Glomerular visceral epithelial cell (primary cell): ENCODE measurements at regions not wholly inside any gene's neighbourhood (a gene's known extent, or its start where the extent isn't known, plus 50 kb on each side); places are given as distances from the start of the nearest gene placed in this dataset.

Source experiments
- DNase-seq: peaks from one replicate; pipeline ENCODE4 v3.0.0-alpha.2; 2016; ENCODE audit errors: extremely low spot score

DNA sequence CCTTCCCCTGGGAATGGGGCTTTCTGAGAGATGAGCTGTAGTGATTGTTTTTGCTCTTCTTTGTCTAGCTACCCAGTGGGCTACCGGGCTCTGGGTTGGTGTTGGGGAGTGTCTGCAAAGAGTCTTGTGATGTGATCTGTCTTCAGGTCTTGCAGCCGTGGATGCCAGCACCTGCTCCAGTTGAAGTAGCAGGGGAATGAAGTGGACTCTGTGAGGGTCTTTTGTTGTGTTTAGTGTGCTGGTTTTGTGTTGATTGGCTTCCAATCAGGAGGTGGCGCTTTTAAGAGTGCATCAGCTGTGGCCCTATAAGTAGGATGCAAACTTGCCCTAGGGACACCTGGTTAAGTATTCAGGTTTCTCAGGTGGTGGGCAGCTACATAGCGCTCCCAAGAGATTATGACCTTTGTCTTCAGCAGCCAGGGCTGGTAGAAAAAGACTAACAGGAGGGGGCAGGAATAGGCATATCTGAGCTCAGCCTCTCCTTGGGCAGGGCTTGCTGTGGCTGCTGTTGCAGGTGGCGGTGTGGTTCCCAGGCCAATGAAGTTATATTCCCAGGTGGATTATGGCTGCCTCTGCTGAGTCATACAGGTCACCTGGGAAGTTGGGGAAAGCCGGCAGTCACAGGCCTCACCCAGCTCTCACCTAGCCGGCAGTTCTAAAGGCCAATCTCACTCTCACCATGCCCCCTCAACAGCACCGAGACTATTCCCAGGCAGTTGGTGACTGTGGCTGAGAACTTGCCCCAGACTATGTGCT is 315.7 kb upstream of the C11orf87 start:
- no peak for DNase-seq

GRCh38 chr11:109109150-109109549 is 312.8 kb upstream of the C11orf87 start:
- DNase-seq = no peak

GRCh38 chr11:109109571-109110315 is 312.2 kb upstream of the C11orf87 start:
- DNase-seq = no peak

DNA sequence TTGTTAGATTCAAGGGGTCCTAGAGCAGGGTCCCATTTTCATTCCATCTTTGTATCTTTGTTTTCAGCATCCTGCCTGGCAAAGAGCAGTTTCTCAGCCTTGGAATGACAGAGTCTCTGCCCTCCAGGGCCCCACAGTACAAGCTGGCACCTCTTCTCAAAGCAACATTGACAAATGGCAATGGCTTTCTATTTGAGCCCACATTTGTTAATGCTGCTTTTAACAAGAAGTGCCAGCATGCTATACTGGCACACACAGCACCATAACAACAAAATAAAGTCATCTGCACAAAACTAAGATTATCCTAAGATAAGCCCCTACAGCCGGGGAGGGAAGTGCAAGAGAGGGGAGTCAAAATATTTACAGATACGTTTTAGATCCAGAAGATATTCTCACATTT is 309.7 kb upstream of the C11orf87 start:
- no peak for DNase-seq

DNA sequence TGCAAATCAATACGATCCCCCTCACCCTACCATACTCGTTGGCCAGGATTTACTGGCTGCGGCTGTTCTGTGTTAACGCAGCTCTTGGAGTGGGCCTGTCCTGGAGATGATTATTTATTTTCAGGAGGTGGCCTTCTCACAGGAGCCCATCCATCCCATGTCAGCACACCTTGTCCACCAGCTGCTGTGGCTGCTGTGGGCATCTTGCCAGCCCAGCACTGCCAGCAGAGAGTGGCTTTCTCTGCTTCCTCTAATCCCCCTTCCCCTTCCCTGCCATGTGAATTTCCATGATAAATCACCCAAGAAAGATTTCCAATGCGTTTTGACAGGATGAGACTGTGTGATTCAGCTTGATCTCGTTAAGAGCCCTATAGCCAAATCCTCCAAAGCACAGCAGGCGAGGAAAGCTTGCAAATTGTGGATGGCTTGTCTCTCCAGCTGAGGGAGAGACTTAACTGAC is 309.1 kb upstream of the C11orf87 start:
- DNase-seq = no peak

DNA sequence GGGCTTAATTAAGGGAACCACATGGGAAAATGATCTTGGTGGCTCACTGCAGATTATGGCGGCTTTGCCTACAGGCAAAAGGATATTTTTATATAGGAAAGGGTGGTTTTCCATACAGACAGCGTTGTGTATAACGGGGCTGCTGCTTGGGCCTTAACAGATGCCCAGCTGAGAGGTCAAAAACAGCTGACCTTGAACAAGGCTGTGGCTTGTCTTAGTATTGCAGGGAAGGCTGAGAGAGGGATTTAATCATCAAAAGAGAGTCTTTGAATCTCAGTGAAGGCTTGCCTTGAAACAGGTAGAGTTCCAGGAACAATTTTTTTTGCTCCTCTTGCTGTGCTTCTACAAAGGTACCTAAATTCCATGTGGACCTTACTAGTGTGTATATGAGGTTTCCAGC is 301.6 kb upstream of the C11orf87 start:
- DNase-seq = no peak

DNA sequence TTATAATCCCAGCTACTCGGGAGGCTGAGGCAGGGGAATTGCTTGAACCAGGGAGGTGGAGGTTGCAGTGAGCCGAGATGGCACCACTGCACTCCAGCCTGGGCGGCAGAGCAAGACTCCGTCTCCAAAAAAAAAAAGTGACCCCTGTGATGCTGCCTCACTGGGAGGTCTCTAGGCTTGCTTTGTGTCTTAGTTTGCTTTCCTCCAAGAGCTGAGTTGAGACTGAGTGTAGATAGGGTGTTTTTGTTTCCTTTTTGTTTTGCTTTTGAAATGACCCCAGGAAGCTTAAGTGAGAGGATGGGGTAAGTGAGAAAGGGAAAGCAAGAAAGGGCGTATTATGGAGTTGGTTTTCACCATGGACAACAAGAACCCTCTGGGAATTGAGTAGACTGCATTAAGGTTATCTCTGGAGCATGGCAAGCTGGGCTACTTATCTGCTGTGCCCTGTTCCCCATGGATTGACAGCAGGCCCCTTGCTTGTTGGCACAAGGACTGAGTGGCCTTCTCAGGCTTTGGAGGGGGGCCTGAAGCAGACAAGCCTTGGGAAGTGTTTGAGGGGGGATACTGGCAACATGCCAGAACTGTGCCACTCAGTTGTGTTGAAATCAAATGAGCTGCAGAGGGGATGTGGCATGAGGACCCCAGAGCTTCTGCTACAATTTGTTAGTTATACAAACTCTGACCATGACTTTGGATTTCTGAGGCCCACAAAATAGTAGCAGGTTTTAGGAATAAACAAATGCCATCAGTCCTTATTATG is 300.6 kb upstream of the C11orf87 start:
- no peak for DNase-seq

DNA sequence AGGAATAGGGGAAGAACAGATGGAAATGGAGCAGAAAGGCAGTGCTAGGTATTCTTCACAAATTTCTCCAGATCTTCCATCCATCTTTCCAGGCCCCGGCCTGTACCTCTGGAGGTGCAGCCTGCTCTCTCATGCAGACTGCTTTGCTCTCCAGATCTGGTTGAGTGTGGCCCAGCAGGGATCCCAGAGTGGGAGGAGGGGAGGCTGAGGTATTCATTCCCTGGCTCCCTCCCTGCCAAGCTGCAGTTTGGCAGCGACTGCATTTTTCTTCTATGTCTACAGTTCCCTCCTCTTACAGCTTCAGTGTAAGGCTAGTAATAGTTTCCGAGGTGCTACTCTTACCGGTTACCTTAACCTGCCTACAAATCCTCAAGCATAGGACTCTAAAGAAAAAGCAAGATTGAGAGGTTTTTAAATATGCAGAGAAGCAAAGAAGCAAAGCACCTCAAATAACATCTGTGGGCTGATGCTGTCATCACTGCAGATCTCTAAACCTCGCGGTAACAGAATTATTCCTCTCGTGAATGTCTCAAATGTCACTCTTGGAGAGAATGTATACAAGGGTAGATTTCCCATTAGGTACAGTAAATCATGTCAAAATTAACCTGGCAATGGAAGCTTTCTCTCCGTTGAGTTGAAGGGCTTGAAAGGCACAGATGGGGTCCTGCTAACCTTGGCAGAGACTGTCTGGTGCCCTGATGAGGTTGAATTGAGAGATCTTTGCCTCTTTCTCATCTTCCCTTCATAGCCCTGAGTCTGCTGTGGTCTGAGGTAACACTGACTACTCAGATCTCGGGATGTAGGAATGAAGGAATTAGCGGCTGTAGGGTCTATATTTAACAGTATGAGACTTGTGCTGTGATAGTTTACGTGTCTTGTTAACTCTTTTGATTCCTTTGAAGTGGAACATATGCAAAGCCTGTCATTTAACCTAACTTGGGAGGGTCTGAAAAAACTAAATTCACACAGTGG is 297.9 kb upstream of the C11orf87 start:
- DNase-seq = no peak

DNA sequence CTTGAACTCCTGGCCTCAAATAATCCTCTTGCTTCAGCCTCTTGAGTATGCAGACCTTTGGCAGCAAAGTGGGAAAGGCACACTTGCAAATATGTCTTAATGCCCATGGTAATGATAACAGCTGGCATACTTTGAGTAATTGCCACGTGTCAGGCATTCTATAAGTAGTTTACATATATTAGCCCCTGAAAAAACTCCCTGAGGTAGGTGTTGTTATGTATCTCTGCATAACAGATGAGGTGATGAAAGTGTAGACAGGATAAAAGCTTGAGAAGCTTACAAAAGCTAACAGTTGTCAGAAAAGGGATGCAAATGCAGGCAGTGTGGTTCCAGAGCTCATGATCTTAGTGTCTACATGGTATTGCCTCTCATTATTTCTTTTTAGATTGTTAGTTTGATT is 291.1 kb upstream of the C11orf87 start:
- DNase-seq = no peak

DNA sequence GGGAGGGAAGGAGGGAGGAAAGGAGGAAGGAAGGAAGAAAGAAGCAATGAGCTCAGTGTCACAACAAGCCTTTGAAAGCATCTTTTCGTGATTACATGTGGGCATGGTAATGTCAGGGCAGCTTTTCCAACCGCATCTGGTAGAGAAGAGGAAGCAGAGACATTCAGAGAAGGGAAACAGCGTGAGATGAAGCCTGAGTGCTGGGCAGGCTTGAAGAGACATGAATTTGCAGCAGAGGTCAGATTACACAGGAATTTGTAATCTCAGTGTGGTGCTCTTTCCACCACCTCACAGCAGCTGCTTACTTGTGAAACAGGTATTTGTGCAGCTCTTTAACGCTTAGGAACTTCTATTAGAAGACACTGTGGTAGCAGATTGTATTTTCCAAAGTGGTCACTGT is 289.5 kb upstream of the C11orf87 start:
- DNase-seq = no peak

- no peak for DNase-seq
Observed at GRCh38 chr11:109133159-109133558, 288.8 kb upstream of the C11orf87 start.

DNA sequence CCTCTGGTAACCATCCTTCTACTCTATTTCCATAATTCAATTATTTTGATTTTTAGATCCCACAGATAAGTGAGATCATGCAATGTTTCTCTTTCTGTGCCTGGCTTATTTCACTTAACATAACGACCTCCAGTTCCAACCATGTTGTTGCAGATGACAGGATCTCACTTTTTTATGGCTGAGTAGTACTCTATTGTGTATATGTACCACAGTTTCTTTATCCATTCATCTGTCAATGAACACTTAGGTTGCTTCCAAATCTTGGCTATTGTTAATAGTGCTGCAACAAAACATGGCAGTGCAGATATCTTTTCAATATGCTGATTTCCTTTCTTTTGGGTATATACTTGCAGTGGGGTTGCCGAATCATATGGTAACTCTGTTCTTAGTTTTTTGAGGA is 286.4 kb upstream of the C11orf87 start:
- DNase-seq = no peak

GRCh38 chr11:109138196-109138595 is 283.8 kb upstream of the C11orf87 start:
- no peak for DNase-seq

DNA sequence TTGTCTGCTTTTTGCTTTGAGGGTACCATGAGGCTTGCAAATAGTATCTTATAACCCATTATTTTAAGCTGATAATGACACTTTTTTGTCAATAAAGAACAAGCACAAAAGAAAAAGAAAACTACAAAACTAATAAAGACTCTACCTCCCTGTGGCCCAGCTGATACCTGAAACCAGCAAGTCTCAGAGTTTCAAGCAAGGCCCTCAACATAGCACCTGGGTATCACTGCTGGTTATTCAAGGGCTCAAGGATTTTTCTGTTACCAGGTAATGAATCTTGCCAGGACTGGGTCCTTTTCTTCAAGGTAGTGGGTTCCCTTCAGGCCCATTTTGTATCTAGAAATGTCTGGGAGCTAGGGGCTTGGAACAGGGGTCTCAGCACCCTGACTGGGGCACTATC is 281.6 kb upstream of the C11orf87 start:
- DNase-seq = no peak

DNA sequence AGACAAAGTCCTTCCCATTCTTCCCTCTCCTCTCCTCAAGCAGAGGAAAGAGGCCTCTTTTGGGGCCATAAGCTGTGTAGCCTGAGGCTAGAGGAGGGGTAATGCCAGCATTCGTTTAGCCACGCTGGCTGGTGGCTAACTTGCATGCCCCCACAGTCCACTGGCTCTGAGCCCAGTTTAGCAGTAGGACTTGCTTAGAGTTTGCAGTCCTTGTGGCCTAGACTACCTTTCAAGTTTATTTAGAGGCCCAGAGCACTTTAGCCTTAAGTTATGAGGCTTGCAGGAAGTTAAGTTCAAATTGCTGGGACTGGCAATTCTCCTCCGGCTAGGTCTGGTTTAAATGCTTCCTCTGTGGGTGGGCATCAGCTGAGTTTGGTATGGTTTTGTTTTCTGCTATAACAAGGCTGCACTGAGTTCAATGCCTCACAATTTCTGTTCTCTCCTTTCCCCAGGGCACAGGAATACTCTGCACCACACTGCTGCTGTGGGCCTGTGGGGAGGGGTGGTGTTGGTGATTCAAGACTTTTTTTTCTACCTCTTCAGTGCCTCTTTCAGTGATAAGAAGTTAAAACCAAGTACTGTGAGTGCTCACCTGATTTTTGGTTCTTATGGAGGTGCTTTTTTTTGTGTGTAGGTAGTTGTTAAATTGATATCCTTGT is 281.0 kb upstream of the C11orf87 start:
- no peak for DNase-seq

DNA sequence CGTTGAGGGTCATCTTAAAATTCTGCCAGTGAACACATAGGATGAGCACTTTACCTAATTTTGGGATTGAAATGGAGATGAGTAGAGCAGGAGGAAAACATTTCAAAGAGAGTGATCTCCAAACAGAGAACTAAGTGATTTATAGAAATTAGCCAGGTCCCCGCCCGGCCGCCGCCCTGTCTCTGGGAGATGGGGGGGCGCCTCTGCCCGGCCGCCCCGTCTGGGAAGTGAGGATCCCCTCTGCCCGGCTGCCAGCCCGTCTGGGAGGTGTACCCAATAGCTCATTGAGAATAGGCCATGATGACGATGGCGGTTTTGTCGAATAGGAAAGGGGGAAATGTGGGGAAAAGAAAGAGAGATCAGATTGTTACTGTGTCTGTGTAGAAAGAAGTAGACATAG is 276.7 kb upstream of the C11orf87 start:
- no peak for DNase-seq

GRCh38 chr11:109147726-109148125 is 274.3 kb upstream of the C11orf87 start:
- DNase-seq = no peak

GRCh38 chr11:109148669-109149068 is 273.3 kb upstream of the C11orf87 start:
- no peak for DNase-seq

GRCh38 chr11:109150581-109150980 is 271.4 kb upstream of the C11orf87 start:
- no peak for DNase-seq

DNA sequence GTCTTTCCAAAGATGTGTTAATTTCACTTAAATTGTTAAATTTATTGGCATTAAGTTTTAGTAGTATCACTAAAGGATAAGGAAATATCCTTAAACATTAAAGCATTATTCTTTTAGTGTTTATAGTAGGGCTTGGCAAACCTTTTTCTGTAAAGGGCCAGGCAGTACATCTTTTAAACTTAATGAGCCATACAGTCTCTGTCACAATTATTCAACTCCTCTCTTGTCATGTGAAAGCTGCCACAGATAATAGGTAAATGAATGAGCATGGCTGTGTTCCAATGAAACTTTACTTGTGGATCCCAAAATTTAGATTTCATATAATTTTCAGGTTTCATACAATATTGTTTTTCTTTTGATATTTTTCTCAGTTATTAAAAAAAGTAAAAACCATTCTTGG is 268.2 kb upstream of the C11orf87 start:
- DNase-seq = no peak

GRCh38 chr11:109155291-109155690 is 266.7 kb upstream of the C11orf87 start:
- DNase-seq = no peak
